Breast epithelium (tissue), 3 donors: ENCODE measurements at regions not wholly inside any gene's neighbourhood (a gene's known extent, or its start where the extent isn't known, plus 50 kb on each side); places are given as distances from the start of the nearest gene placed in this dataset.

ENCODE experiments used
- POLR2A ChIP-seq: fragments of 450-650 bp; IDR thresholded peaks from one replicate; pipeline ENCODE4 v1.6.1; 2016; ENCODE audit warnings: antibody characterized with exemption, mild to moderate bottlenecking, moderate library complexity
- TF ChIP-seq, protein P1 (sequence below), 3 donors: fragments of 450-650 bp; IDR thresholded peaks; one replicate each; pipeline ENCODE4 v1.5.1; 2016 to 2017; ENCODE audit warnings: antibody characterized with exemption in 3 of 3, mild to moderate bottlenecking in 3 of 3, moderate library complexity in 3 of 3

DNA sequence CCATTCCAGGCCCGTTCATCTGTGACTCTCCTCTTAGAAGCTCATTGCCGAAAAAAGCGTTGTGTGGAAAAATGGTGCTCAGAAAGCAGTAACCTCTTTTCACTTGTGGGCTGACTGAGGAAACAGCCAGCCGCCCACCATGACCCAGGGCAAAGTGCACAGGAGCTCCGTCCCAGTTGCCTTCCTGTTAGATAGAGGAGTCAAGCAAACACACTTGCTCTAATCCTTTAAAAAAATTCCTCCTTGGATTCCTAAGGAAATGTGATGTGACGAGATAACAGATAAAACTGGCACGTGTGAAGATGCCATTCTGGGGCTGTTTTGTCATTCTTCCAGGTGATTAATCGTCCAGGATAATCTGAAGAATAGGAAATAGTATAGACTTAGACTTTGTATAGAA is 396.8 kb upstream of the DDHD1 start:
- TF ChIP-seq, protein P1, sequence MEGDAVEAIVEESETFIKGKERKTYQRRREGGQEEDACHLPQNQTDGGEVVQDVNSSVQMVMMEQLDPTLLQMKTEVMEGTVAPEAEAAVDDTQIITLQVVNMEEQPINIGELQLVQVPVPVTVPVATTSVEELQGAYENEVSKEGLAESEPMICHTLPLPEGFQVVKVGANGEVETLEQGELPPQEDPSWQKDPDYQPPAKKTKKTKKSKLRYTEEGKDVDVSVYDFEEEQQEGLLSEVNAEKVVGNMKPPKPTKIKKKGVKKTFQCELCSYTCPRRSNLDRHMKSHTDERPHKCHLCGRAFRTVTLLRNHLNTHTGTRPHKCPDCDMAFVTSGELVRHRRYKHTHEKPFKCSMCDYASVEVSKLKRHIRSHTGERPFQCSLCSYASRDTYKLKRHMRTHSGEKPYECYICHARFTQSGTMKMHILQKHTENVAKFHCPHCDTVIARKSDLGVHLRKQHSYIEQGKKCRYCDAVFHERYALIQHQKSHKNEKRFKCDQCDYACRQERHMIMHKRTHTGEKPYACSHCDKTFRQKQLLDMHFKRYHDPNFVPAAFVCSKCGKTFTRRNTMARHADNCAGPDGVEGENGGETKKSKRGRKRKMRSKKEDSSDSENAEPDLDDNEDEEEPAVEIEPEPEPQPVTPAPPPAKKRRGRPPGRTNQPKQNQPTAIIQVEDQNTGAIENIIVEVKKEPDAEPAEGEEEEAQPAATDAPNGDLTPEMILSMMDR (IDR thresholded peaks at IDR 0.05), result no peak
- TF ChIP-seq POLR2A, result no peak
